ENCODE measurements at regions not wholly inside any gene's neighbourhood (a gene's known extent, or its start where the extent isn't known, plus 50 kb on each side); places are given as distances from the start of the nearest gene placed in this dataset.

- 100% methylated on average over 1 of the region's 3 CpGs for WGBS (ENCODE audit: insufficient coverage, low lambda C conversion rate)
- H3K36me3 ChIP-seq (ENCODE audit: control insufficient read depth, insufficient read depth, low read length) = no peaks in the 10 kb centered on the region
- no peaks in the 10 kb centered on the region for H3K4me1 ChIP-seq (ENCODE audit: control insufficient read depth, insufficient read depth, low read length)
- no peaks in the 10 kb centered on the region for H3K9me3 ChIP-seq (ENCODE audit: control insufficient read depth, low read depth, low read length)
- DNase-seq = no peak
- H3K4me3 ChIP-seq (ENCODE audit: low read length) = no peak overlapping the region
- H3K27me3 ChIP-seq (ENCODE audit: control insufficient read depth, insufficient read depth, low read length) = no peaks in the 10 kb centered on the region
- H3K27ac ChIP-seq (ENCODE audit: low read length) = no peak overlapping the region
Measured at GRCh38 chr13:37348916-37349643, 243.6 kb upstream of the CSNK1A1L start.

- H3K27ac ChIP-seq (ENCODE audit: low read length) = no peak overlapping the region
- no peak overlapping the region for H3K4me3 ChIP-seq (ENCODE audit: low read length)
- no CpG with 5 or more reads among the region's 1 CpG for WGBS (ENCODE audit: insufficient coverage, low lambda C conversion rate)
- no peaks in the 10 kb centered on the region for H3K27me3 ChIP-seq (ENCODE audit: control insufficient read depth, insufficient read depth, low read length)
- H3K4me1 ChIP-seq (ENCODE audit: control insufficient read depth, insufficient read depth, low read length) = no peaks in the 10 kb centered on the region
- no peaks in the 10 kb centered on the region for H3K9me3 ChIP-seq (ENCODE audit: control insufficient read depth, low read depth, low read length)
- H3K36me3 ChIP-seq (ENCODE audit: control insufficient read depth, insufficient read depth, low read length) = no peaks in the 10 kb centered on the region
- DNase-seq = no peak
Measured at GRCh38 chr13:37345869-37346268, 240.4 kb upstream of the CSNK1A1L start.

- WGBS (ENCODE audit: insufficient coverage, low lambda C conversion rate) = 92% methylated on average over 3 of the region's 5 CpGs
- DNase-seq = no peak
- Histone ChIP-seq H3K9me3 (ENCODE audit: control insufficient read depth, low read depth, low read length) (no peaks in the 10 kb centered on the region), H3K36me3 (ENCODE audit: control insufficient read depth, insufficient read depth, low read length) (no peaks in the 10 kb centered on the region), H3K4me1 (ENCODE audit: control insufficient read depth, insufficient read depth, low read length) (no peaks in the 10 kb centered on the region), H3K27ac (ENCODE audit: low read length) (no peak overlapping the region), H3K27me3 (ENCODE audit: control insufficient read depth, insufficient read depth, low read length) (no peaks in the 10 kb centered on the region), H3K4me3 (ENCODE audit: low read length) (no peak overlapping the region)
Measured at GRCh38 chr13:37345391-37345790, 239.9 kb upstream of the CSNK1A1L start.

GRCh38 chr13:37344056-37344455 is 238.6 kb upstream of the CSNK1A1L start:
- Histone ChIP-seq H3K27me3 (ENCODE audit: control insufficient read depth, insufficient read depth, low read length) (no peaks in the 10 kb centered on the region), H3K4me3 (ENCODE audit: low read length) (no peak overlapping the region), H3K27ac (ENCODE audit: low read length) (no peak overlapping the region), H3K4me1 (ENCODE audit: control insufficient read depth, insufficient read depth, low read length) (no peaks in the 10 kb centered on the region), H3K9me3 (ENCODE audit: control insufficient read depth, low read depth, low read length) (no peaks in the 10 kb centered on the region), H3K36me3 (ENCODE audit: control insufficient read depth, insufficient read depth, low read length) (no peaks in the 10 kb centered on the region)
- no peak for DNase-seq
- WGBS (ENCODE audit: insufficient coverage, low lambda C conversion rate) = 0% methylated on average over 1 of the region's 3 CpGs

DNA sequence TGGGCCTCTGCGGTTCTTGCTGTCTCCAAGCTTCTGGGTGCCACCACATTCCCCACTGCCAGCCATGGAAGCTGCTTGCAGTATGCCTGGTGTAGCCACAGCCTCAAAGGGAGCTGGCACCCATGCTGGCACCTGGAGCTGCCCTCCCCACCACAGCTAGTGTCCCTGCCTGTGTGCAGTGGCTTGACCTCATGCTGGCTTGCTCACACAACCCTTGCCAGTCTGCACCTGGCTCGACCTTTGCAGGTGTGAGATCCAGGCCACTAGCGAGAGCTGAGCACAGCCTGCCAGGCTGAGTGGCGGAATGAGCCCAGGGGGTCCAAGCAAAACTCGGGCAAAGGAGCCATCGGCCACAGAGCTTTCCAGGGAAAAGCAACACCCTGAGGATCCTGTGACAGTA is 236.7 kb upstream of the CSNK1A1L start:
- no peaks in the 10 kb centered on the region for H3K9me3 ChIP-seq (ENCODE audit: control insufficient read depth, low read depth, low read length)
- WGBS (ENCODE audit: insufficient coverage, low lambda C conversion rate) = no CpG with 5 or more reads among the region's 6 CpGs

GRCh38 chr13:37340901-37341670 is 235.6 kb upstream of the CSNK1A1L start:
- no peak overlapping the region for H3K4me3 ChIP-seq (ENCODE audit: low read length)
- H3K36me3 ChIP-seq (ENCODE audit: control insufficient read depth, insufficient read depth, low read length) = no peaks in the 10 kb centered on the region
- WGBS (ENCODE audit: insufficient coverage, low lambda C conversion rate) = no CpG with 5 or more reads among the region's 7 CpGs
- H3K4me1 ChIP-seq (ENCODE audit: control insufficient read depth, insufficient read depth, low read length) = no peaks in the 10 kb centered on the region
- DNase-seq = no peak
- no peak overlapping the region for H3K27ac ChIP-seq (ENCODE audit: low read length)
- no peaks in the 10 kb centered on the region for H3K9me3 ChIP-seq (ENCODE audit: control insufficient read depth, low read depth, low read length)
- no peaks in the 10 kb centered on the region for H3K27me3 ChIP-seq (ENCODE audit: control insufficient read depth, insufficient read depth, low read length)

More for the DNA sequence above, 236.7 kb upstream of the CSNK1A1L start:
- no peak overlapping the region for H3K4me3 ChIP-seq (ENCODE audit: low read length)
- no peaks in the 10 kb centered on the region for H3K36me3 ChIP-seq (ENCODE audit: control insufficient read depth, insufficient read depth, low read length)
- DNase-seq = no peak
- no peaks in the 10 kb centered on the region for H3K27me3 ChIP-seq (ENCODE audit: control insufficient read depth, insufficient read depth, low read length)
- no peaks in the 10 kb centered on the region for H3K4me1 ChIP-seq (ENCODE audit: control insufficient read depth, insufficient read depth, low read length)
- no peak overlapping the region for H3K27ac ChIP-seq (ENCODE audit: low read length)

DNA sequence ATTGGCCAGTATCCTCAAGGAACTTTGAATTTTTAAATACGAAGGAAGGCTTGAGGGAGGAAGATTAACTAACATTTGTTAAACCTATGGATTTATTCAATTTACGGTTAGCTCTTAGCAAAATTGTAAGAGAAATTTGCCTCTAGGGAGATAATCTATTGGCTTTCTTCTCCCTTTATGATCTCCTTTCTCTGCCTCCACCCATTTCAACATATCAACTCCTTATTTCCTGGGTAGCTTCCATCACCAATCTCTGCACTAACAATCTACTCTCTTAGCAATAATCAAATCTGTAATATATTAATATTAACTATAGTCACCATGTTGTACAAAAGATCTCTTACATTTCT is 233.9 kb upstream of the CSNK1A1L start:
- H3K9me3 ChIP-seq (ENCODE audit: control insufficient read depth, low read depth, low read length) = no peaks in the 10 kb centered on the region
- H3K4me1 ChIP-seq (ENCODE audit: control insufficient read depth, insufficient read depth, low read length) = no peaks in the 10 kb centered on the region
- WGBS (ENCODE audit: insufficient coverage, low lambda C conversion rate) = 80% methylated on average over 1 of the region's 2 CpGs
- no peaks in the 10 kb centered on the region for H3K27me3 ChIP-seq (ENCODE audit: control insufficient read depth, insufficient read depth, low read length)
- no peak overlapping the region for H3K4me3 ChIP-seq (ENCODE audit: low read length)
- no peak for DNase-seq
- no peaks in the 10 kb centered on the region for H3K36me3 ChIP-seq (ENCODE audit: control insufficient read depth, insufficient read depth, low read length)
- no peak overlapping the region for H3K27ac ChIP-seq (ENCODE audit: low read length)

GRCh38 chr13:37338726-37339385 is 233.4 kb upstream of the CSNK1A1L start:
- Histone ChIP-seq H3K27ac (ENCODE audit: low read length) (no peak overlapping the region), H3K4me3 (ENCODE audit: low read length) (no peak overlapping the region), H3K4me1 (ENCODE audit: control insufficient read depth, insufficient read depth, low read length) (no peaks in the 10 kb centered on the region), H3K9me3 (ENCODE audit: control insufficient read depth, low read depth, low read length) (no peaks in the 10 kb centered on the region), H3K36me3 (ENCODE audit: control insufficient read depth, insufficient read depth, low read length) (no peaks in the 10 kb centered on the region), H3K27me3 (ENCODE audit: control insufficient read depth, insufficient read depth, low read length) (no peaks in the 10 kb centered on the region)
- DNase-seq = no peak
- WGBS (ENCODE audit: insufficient coverage, low lambda C conversion rate) = no CpG with 5 or more reads among the region's 5 CpGs

DNA sequence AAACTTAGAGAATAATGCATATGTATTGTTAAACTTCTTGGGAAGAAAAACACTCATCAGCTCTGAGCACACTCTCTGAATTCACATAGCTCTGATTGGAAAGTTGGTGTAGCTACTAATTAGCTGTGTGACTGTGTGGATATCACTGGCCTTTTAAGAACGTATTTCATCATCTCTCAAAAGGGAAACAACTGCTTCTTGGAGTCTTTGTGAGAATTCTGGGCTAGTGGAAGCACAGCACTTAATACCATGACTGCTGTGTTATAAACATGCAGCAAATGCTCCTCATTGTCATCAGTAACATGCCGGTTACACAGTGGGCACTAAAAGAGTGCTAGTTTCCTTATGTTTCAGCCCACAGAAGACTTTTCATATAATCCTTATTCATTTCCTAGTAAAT is 220.9 kb upstream of the CSNK1A1L start:
- Histone ChIP-seq H3K36me3 (ENCODE audit: control insufficient read depth, insufficient read depth, low read length) (no peaks in the 10 kb centered on the region), H3K27me3 (ENCODE audit: control insufficient read depth, insufficient read depth, low read length) (no peaks in the 10 kb centered on the region), H3K4me1 (ENCODE audit: control insufficient read depth, insufficient read depth, low read length) (no peaks in the 10 kb centered on the region), H3K9me3 (ENCODE audit: control insufficient read depth, low read depth, low read length) (no peaks in the 10 kb centered on the region), H3K27ac (ENCODE audit: low read length) (no peak overlapping the region), H3K4me3 (ENCODE audit: low read length) (no peak overlapping the region)
- no CpG with 5 or more reads among the region's 2 CpGs for WGBS (ENCODE audit: insufficient coverage, low lambda C conversion rate)
- DNase-seq = no peak

GRCh38 chr13:37319031-37319443 is 213.6 kb upstream of the CSNK1A1L start:
- no peaks in the 10 kb centered on the region for H3K27me3 ChIP-seq (ENCODE audit: control insufficient read depth, insufficient read depth, low read length)
- no peaks in the 10 kb centered on the region for H3K4me1 ChIP-seq (ENCODE audit: control insufficient read depth, insufficient read depth, low read length)
- no peak overlapping the region for H3K4me3 ChIP-seq (ENCODE audit: low read length)
- H3K27ac ChIP-seq (ENCODE audit: low read length) = no peak overlapping the region
- no peak for DNase-seq
- no peaks in the 10 kb centered on the region for H3K36me3 ChIP-seq (ENCODE audit: control insufficient read depth, insufficient read depth, low read length)
- H3K9me3 ChIP-seq (ENCODE audit: control insufficient read depth, low read depth, low read length) = no peaks in the 10 kb centered on the region
